HG03469 (cell line): ENCODE measurements at regions not wholly inside any gene's neighbourhood (a gene's known extent, or its start where the extent isn't known, plus 50 kb on each side); places are given as distances from the start of the nearest gene placed in this dataset.
"Not testable (repeated sequence)": the region's sequence is repeated elsewhere in the genome, so short reads cannot be mapped to it uniquely, and the experiment has no call there.

Experiments
- ATAC-seq: cut with Tn5 transposase; IDR thresholded peaks from one replicate; pipeline ENCODE4 v1.9.1; 2021; ENCODE audit warnings: mild to moderate bottlenecking, moderate library complexity, moderate number of reproducible peaks; ENCODE audit not compliant: unreplicated experiment

- no peak for ATAC-seq
Observed at GRCh38 chr7:68754414-68754813, 843.9 kb upstream of the AUTS2 start.

DNA sequence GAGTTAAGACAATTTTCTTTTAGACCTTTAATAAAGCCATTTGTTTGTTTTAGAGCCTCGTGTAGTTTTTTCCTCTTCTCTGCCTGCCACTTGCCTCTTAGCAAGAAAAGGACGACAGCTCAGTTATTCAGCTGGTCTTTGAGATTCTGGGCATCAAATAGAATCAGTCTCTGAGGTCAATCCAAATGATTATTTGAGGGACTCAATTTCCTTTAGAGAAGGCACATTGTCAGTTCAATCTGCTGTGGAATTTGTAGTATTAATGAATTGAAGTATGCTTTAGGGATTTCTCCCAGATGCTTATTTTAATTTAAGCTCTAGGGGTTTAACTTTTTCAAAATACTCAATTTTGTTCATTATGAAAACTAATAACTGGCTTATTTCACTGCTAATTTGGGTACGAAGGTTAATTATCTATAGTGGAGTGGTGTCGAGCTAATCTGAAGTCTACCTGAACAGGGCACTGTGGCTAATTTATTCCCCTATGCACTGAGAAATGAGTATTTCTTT, 841.2 kb upstream of the AUTS2 start:
- ATAC-seq: no peak

DNA sequence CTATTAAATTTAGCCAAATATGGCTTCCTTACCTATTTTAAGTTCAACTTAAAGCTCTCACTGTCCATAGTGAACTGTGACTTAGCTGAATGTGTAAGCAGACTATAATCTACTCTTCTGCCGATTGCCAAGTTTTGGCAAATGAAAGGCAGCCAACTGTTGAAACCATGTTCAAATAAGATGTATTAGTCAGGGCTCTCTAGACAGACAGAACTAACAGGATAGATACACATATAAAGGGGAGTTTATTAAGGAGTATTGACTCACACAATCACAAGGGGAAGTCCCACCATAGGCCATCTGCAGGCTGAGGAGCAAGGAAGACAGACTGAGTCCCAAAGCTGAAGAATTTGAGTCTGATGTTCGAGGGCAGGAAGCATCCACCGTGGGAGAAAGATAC, 837.7 kb upstream of the AUTS2 start:
- no peak for ATAC-seq

- no peak for ATAC-seq
Observed at GRCh38 chr7:68767462-68767861, 830.8 kb upstream of the AUTS2 start.

- no peak for ATAC-seq
Observed at GRCh38 chr7:68770649-68771048, 827.6 kb upstream of the AUTS2 start.

DNA sequence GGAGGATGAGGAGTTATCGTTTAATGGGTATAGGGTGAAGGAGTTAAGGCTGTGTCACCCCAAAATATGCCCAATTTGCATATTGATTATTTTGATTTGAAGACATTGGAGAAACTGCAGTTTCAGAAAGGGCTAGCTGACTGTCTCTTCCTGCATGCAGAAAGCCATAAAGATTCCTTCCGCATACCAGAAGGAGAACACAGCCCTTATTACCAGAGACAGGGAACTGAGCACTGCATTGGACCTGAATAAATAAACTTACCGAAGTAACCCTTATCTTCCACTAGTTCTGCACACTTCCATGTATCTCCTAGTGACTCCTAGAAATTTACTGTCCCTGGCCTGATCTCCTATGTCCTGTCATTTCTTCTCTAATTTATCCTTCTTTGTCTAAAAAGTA, 821.9 kb upstream of the AUTS2 start:
- no peak for ATAC-seq

DNA sequence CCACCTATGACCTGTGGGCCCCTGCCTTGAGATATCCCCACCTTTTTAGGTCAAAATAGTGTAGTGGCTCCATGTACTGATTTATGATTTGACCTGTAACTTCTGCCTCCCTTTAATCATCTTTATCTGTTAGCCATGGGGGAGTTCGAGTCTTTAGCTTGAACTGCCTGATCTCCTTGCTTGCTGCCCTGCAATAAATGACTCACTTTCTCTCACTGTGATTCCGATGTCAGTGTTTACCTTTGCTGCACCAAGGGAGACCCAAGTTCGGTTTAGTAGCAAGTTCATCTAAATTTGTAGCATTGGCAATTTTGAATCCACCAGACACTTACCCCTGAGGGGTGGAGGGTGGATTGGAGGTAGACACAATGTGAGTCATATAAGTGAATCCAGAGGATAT, 814.6 kb upstream of the AUTS2 start:
- no peak for ATAC-seq

GRCh38 chr7:68785036-68785435, 813.2 kb upstream of the AUTS2 start:
- ATAC-seq: no peak

GRCh38 chr7:68787566-68787965, 810.7 kb upstream of the AUTS2 start:
- no peak for ATAC-seq

- ATAC-seq: not testable (repeated sequence)
Observed at GRCh38 chr7:68788529-68788928, 809.7 kb upstream of the AUTS2 start.

- no peak for ATAC-seq
Observed at GRCh38 chr7:68789597-68789996, 808.7 kb upstream of the AUTS2 start.

- no peak for ATAC-seq
Observed at GRCh38 chr7:68792351-68792750, 805.9 kb upstream of the AUTS2 start.

- ATAC-seq: no peak
Observed at GRCh38 chr7:68793513-68793912, 804.8 kb upstream of the AUTS2 start.

DNA sequence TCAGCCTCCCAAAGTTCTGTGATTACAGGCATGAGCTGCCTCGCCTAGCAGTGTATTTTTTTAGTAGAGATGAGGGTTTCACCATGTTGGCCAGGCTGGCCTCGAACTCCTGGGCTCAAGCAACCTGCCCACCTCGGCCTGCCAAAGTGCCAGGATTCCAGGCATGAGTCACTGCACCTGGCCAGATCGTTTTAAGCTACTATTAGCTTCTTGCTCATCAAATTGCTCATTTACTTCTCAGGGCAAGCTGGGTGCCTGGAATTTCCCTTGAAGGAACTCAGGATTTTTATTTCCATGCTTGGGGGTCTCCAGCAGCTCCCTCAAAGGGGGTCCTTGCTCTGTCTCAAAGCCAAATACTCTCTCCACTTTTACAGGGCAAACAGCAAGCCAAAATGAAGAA, 798.0 kb upstream of the AUTS2 start:
- no peak for ATAC-seq

GRCh38 chr7:68805159-68805558, 793.1 kb upstream of the AUTS2 start:
- ATAC-seq: no peak

DNA sequence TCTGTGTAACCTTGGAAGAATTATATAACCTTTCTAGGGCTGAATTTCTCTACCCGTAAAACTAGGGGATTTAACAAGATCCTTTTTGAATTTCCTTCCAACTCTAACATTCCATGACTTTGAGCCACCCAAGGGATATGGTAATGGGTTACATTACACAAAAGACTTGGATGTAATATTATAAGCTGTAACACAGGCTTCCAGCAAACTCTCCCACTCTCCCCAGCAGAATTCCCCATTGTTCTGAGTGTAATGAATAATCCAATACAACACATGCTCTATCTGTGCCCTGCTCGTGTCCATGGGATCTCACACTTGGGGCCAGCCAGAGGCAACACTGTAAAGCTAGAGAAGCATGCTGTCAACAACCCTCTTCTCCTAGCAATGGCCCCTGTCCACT, 790.6 kb upstream of the AUTS2 start:
- no peak for ATAC-seq

DNA sequence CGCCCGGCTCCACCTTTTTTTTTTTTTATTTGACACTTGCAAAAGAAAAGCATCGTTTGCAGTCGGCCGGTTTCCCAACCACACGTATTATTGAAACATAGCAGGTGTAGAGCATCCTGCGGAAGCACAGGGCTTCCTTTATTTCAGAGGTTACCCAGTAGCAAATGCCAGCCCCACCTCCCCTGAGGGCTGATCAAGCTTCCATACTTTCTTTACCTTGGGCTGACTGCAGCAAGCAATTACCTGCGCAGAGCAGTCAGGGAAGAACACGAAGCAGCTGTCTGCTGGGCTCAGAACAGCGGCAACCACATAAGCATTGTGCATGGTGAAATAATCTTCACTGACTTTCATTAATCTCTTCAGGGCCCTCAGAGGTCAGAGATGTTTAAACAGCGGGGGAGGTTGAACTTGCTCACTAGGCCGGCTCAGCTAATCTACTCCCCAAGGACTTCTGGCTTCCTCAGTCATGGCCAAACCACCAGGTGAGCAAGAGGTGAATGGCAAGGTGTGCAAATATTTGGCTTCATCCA, 784.7 kb upstream of the AUTS2 start:
- ATAC-seq: no peak

- ATAC-seq: no peak
Observed at GRCh38 chr7:68816491-68816890, 781.8 kb upstream of the AUTS2 start.

DNA sequence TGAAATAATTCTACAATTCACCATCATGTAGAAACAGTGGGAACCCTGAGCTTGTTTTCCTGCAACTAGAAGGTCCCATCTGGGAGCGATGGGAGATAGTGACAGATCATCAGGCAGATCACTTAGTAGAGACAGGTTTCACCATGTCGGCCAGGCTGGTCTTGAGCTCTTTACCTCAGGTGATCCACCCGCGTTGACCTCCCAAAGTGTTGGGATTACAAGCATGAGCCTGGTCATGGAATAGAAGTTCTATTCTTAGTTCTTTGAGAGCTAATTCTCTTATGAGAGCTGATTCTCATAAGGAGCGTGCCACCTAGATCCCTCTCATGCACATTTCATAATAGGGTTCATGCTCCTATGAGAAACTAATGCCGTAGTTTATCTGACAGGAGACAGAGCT, 778.0 kb upstream of the AUTS2 start:
- no peak for ATAC-seq

GRCh38 chr7:68821846-68822245, 776.4 kb upstream of the AUTS2 start:
- no peak for ATAC-seq

GRCh38 chr7:68823996-68824780, 774.1 kb upstream of the AUTS2 start:
- ATAC-seq: no peak

- ATAC-seq: no peak
Observed at GRCh38 chr7:68828575-68828974, 769.7 kb upstream of the AUTS2 start.

DNA sequence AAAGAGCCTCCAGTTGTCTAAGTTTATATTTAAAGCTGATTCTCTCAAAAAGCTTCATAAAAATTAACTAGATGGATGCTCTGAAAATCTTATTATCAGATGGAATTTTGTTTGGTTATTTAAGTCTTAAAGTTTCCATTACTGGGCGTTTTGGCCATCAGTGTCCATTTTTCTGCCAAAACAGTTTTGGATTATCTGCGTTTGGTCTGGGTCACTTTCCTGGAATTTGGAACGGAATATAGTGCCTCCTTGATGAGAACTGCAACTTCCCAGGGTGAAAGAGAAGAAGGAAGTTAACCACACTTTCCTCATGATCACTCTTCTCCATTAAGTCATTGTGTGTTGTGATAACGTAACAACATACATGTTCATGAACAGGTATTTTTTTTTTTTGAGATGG, 764.9 kb upstream of the AUTS2 start:
- ATAC-seq: no peak
